BE2C (cell line): ENCODE measurements at regions not wholly inside any gene's neighbourhood (a gene's known extent, or its start where the extent isn't known, plus 50 kb on each side); places are given as distances from the start of the nearest gene placed in this dataset.
"Not testable (repeated sequence)": the region's sequence is repeated elsewhere in the genome, so short reads cannot be mapped to it uniquely, and the experiment has no call there.

Experiments used
- DNase-seq: peaks from one replicate; pipeline ENCODE4 v3.0.0-alpha.2; 2020
- H3K27me3 ChIP-seq: fragments of 250-450 bp; sonication (Bioruptor Pico); 2 replicates; pipeline ENCODE4 v1.5.1; 2020; ENCODE audit warnings: mild to moderate bottlenecking
- H3K36me3 ChIP-seq: fragments of 250-450 bp; sonication (Bioruptor Pico); 2 replicates; pipeline ENCODE4 v1.5.1; 2020; ENCODE audit warnings: mild to moderate bottlenecking
- H3K4me1 ChIP-seq: fragments of 250-450 bp; sonication (Bioruptor Pico); 2 replicates; pipeline ENCODE4 v1.5.1; 2020
- H3K4me3 ChIP-seq: 2 replicates; pipeline ENCODE4 v1.5.1; 2011; ENCODE audit warnings: low read depth, low read length
- H3K9me3 ChIP-seq: fragments of 250-450 bp; sonication (Bioruptor Pico); 2 replicates; pipeline ENCODE4 v1.5.1; 2020
- TF ChIP-seq, protein P1 (sequence below): IDR thresholded peaks from 2 replicates; pipeline ENCODE4 v1.5.1; 2012; ENCODE audit warnings: mild to moderate bottlenecking, low read depth, low read length

DNA sequence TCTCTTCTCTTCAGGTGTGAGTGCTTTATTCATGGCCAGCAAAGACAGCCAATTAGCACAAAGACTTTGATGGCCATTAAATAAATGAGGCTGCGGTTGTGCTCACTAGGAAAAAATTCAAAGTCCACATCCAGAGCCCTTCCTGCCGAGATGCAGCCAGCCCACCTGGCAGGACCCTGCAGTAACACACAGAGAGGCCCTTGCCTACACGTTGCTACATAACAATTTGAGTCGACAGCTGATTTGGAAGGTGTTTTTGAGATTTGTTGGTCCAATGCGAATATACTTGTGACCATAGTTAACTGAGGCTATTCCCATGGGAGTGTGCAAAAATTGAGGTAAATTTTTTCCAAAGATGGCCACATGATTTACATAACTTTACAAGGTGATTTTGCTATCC lies 605.4 kb upstream of the HTR1E start:
- TF ChIP-seq, protein P1, sequence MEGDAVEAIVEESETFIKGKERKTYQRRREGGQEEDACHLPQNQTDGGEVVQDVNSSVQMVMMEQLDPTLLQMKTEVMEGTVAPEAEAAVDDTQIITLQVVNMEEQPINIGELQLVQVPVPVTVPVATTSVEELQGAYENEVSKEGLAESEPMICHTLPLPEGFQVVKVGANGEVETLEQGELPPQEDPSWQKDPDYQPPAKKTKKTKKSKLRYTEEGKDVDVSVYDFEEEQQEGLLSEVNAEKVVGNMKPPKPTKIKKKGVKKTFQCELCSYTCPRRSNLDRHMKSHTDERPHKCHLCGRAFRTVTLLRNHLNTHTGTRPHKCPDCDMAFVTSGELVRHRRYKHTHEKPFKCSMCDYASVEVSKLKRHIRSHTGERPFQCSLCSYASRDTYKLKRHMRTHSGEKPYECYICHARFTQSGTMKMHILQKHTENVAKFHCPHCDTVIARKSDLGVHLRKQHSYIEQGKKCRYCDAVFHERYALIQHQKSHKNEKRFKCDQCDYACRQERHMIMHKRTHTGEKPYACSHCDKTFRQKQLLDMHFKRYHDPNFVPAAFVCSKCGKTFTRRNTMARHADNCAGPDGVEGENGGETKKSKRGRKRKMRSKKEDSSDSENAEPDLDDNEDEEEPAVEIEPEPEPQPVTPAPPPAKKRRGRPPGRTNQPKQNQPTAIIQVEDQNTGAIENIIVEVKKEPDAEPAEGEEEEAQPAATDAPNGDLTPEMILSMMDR = no peak
- H3K4me3 ChIP-seq = no peak overlapping the region
- H3K4me1 ChIP-seq = peaks cover 15% of the 10 kb centered on the region
- H3K27me3 ChIP-seq = no peaks in the 10 kb centered on the region
- H3K9me3 ChIP-seq = no peaks in the 10 kb centered on the region
- DNase-seq = no peak
- no peaks in the 10 kb centered on the region for H3K36me3 ChIP-seq

DNA sequence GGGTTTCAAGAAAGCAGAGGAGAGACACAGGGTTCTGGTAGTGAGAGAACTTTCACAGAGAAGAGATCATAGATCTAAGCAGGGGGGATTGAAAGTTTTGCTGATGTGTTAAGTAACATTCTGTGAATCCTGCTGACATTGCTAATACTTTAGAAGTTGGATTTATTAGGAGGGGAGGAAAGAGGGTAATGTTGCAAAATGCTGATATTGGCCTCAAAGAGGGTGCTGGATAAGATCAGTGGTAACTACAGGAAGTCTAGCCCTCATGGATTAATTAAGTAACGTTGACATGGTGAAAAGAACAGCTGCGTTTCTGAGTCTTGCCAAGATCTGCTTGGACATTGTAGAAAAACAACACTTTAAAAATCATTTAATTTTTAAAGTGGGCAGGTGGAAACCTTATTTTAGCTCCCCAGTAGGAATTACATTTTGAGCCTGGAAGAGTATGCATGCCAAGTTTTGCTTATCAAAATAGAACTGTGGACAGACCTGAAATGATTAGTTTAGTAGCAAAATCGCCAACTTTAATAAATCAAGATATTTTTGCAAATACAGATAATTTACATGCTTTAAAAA lies 606.0 kb upstream of the HTR1E start:
- H3K27me3 ChIP-seq = no peaks in the 10 kb centered on the region
- H3K9me3 ChIP-seq = no peaks in the 10 kb centered on the region
- H3K4me3 ChIP-seq = no peak overlapping the region
- H3K36me3 ChIP-seq = no peaks in the 10 kb centered on the region
- no peak for DNase-seq
- TF ChIP-seq, protein P1 = no peak
- peaks cover 15% of the 10 kb centered on the region for H3K4me1 ChIP-seq

DNA sequence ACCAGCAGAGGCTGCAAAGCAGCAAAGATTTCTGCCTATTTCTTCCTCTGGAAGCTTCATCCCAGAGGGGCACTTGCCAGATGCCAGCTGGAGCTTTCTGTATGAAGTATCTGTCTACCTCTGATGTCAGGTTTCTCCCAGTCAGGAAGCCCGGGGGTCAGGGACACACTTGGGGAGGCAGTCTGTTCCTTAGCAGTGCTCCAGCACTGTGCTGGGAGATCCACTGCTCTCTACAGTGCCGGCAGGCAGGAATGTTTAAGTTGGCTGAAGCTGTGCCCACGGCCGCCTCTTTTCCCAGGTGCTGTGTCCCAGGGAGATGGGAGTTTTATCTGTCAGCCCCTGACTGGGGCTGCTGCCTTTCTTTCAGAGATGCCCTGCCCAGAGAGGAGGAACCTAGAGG lies 631.1 kb upstream of the HTR1E start:
- no peaks in the 10 kb centered on the region for H3K27me3 ChIP-seq
- TF ChIP-seq, protein P1 = no peak
- no peak for DNase-seq
- H3K4me1 ChIP-seq = no peaks in the 10 kb centered on the region
- no peaks in the 10 kb centered on the region; the same call in 1 of the 2 replicates for H3K9me3 ChIP-seq
- H3K36me3 ChIP-seq = no peaks in the 10 kb centered on the region
- H3K4me3 ChIP-seq = no peak overlapping the region

DNA sequence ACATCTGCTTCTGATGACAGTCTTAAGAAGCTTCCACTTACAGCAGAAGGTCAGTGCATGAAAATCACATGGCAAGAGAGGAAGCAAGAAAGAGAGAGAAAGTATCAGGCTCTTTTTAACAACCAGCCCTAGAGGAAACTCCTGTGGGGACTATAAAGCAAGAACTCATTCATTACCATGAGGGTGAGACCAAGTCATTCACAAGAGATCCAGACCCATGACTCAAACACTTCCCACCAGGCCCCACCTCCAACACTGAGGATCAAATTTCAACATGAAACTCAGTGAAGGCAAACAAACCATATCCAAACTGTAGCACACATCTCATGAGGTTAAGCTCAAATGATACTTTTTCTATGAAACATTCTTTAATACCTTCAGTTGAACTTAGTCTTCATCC lies 643.2 kb upstream of the SYNCRIP start:
- no peak for DNase-seq
- TF ChIP-seq, protein P1 = no peak
- H3K9me3 ChIP-seq = no peaks in the 10 kb centered on the region; the same call in 1 of the 2 replicates

DNA sequence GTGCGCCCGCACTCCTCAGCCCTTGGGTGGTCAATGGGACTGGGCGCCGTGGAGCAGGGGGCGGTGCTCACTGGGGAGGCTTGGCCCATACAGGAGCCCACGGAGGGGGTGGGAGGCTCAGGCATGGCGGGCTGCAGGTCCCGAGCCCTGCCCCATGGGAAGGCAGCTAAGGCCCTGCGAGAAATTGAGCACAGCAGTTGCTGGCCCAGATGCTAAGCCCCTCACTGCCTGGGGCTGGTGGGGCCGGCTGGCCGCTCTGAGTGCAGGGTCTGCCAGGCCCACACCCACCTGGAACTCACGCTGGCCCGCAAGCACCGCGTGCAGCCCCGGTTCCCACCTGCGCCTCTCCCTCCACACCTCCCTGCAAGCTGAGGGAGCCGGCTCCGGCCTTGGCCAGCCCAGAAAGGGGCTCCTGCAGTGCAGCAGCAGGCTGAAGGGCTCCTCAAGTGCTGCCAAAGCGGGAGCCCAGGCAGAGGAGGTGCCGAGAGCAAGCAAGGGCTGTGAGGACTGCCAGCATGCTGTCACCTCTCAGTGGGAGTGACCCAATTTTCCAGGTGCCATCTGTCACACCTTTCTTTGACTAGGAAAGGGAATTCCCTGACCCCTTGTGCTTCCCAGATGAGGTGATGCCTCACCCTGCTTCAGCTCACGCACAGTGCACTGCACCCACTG lies 642.3 kb upstream of the SYNCRIP start:
- not testable (repeated sequence) for DNase-seq, H3K4me3 ChIP-seq, H3K9me3 ChIP-seq

More for the DNA sequence above, 643.2 kb upstream of the SYNCRIP start:
- Histone ChIP-seq H3K4me1 (no peaks in the 10 kb centered on the region; the same call in 1 of the 2 replicates), H3K27me3 (no peaks in the 10 kb centered on the region), H3K4me3 (no peak overlapping the region), H3K36me3 (no peaks in the 10 kb centered on the region)

DNA sequence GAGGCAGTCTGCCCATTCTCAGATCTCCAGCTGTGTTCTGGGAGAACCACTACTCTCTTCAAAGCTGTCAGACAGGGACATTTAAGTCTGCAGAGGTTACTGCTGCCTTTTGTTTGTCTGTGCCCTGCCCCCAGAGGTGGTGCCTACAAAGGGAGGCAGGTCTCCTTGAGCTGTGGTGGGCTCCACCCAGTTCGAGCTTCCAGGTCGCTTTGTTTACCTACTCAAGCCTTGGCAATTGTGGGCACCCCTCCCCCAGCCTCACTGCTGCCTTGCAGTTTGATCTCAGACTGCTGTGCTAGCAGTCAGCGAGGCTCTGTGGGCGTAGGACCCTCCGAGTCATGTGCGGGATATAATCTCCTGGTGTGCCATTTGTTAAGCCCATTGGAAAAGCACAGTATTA lies 640.9 kb upstream of the SYNCRIP start:
- H3K36me3 ChIP-seq, H3K9me3 ChIP-seq, H3K4me3 ChIP-seq, DNase-seq, H3K27me3 ChIP-seq, H3K4me1 ChIP-seq: not testable (repeated sequence)

More for the DNA sequence above, 642.3 kb upstream of the SYNCRIP start:
- not testable (repeated sequence) for H3K4me1 ChIP-seq, H3K27me3 ChIP-seq, H3K36me3 ChIP-seq

DNA sequence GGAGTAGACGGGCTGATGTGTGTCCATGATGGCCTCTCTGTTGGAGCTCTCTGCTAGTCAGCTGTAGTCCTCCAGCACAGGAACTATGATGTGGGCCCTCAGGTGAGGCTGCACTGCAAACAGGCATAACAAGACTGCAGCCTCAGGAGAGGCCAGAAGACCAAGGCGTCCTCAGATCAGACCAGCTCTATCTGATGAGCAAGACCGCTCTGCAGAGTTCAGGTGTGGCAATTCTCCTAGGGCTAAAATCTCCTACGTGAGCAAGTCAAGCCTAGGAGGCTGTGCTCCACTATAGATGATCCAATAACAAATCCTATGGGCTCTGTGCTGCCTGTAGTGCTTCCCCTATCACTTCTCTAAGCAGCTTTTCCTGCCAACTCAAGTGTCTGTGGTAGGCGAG lies 633.4 kb upstream of the SYNCRIP start:
- H3K9me3 ChIP-seq = no peaks in the 10 kb centered on the region; the same call in 1 of the 2 replicates
- H3K27me3 ChIP-seq = no peaks in the 10 kb centered on the region
- DNase-seq = no peak
- no peaks in the 10 kb centered on the region for H3K4me1 ChIP-seq
- H3K36me3 ChIP-seq = no peaks in the 10 kb centered on the region
- no peak overlapping the region for H3K4me3 ChIP-seq
- TF ChIP-seq, protein P1 = no peak
